GM18508 (cell line): ENCODE measurements at regions not wholly inside any gene's neighbourhood (a gene's known extent, or its start where the extent isn't known, plus 50 kb on each side); places are given as distances from the start of the nearest gene placed in this dataset.

ENCODE experiments used
- ATAC-seq: cut with Tn5 transposase; IDR thresholded peaks from one replicate; pipeline ENCODE4 v1.9.1; 2021; ENCODE audit warnings: moderate number of reproducible peaks; ENCODE audit not compliant: insufficient read depth, unreplicated experiment

DNA sequence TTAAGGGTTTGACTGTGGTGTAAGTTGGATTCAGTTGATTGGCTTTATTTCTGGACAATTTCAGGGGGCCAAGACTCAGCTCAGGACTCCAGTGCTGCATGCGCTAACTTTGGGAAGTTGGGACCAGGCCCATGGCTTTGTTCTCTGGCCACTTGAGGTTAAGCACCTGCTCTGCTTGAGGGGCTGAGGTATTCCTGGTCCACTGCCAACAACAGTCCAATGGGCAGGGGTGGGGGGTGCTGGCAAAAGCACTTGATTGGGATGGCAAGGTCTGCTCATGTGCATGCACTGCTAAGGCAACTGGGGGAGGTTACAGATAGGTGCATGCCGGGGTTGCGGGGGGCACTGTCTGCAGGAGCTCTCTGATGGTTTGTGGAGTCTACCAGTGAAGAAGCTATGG is 52.6 kb upstream of the ASB17 start:
- ATAC-seq: no peak

DNA sequence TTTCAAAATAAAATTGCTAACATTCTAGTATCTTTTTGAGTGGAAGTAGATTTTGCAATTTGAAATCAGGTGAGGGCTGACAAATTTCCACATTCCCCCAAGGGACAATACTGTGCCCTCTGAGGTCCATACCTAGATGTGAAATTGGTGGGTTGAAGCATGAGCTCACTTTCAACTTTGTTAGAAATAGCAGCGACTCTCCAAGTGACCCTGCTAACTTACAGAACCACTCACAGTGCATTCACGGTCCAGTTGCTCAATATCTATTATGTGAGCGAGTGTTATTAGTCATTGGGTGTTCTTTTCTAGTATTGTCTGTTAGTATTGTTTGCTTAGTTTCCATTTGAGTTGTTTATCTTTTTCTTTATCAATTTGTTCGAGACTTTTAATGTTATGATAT is 53.6 kb upstream of the ASB17 start:
- ATAC-seq: peak; percentile 82

GRCh38 chr1:75986478-75986877 is 54.3 kb upstream of the ASB17 start:
- no peak for ATAC-seq

GRCh38 chr1:75989121-75989520 is 56.9 kb upstream of the ASB17 start:
- no peak for ATAC-seq

- ATAC-seq: no peak
These were observed 58.5 kb upstream of the ASB17 start for GRCh38 chr1:75990686-75991085.

DNA sequence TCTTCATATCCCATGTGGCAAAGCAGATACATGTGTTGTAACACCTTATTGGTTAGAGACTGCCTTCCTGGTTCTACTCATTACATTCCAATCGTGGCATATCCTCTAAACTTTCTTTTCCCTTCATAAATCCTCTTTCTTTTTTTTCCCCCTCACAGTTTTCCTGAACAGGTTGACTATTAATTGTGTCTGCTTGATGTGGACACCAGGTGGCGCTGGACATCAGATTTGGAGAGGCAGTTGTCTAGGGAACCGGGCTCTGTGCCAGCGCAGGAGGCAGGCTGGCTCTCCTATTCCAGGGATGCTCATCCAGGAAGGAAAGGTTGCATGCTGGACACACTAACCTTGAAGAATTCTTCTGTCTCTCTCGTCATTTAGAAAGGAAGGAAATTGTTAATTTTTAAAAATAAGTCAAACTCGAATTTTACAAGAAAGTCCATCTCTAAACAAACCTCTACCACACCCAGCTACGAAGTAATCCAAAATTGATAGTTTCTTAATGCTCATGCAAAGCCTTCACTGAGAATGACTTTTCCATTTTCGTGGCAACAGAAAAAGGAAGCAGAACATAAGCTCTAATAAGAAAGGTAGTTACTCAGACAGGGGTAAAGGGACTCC is 59.4 kb upstream of the ASB17 start:
- ATAC-seq: peak; percentile 76

DNA sequence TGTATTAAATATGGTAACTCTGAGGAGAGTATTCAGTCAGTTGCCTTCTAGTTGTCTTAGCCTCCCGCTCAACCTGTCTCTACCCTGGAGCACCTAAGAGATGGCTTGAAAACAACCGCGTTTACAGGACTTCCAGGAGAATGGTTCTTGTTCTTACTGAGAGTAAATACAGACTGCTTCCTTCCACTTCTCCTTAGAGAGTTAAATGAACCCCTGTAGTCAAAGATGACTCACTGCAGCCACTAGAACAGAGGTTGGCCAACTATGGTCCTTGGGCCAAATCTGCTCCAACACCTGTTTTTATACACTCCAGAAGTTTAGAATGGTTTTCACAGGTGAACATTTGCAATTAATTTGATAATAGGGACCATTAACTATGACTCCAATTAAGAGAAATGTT is 60.1 kb upstream of the ASB17 start:
- ATAC-seq: no peak

- ATAC-seq: no peak
These were observed 61.5 kb upstream of the ASB17 start for GRCh38 chr1:75993661-75994060.

DNA sequence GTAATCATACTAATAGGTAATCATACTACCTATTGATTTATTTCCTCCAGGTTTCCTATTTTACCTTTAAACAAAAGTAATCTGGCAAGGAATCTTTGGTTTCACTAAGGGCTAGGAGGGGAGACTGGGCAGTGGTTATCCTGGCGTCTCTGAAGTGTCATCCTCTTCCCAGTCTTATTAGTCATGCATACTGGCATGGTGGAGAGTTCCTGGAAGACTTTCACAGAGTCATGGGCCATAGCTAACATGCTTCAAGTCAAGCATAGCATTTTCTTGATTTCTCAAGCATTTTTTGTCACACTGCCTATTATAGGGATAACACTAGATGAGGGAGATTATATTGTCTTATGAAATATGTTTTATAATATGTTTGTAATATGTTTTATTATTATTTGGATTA is 64.0 kb upstream of the ASB17 start:
- ATAC-seq: no peak

DNA sequence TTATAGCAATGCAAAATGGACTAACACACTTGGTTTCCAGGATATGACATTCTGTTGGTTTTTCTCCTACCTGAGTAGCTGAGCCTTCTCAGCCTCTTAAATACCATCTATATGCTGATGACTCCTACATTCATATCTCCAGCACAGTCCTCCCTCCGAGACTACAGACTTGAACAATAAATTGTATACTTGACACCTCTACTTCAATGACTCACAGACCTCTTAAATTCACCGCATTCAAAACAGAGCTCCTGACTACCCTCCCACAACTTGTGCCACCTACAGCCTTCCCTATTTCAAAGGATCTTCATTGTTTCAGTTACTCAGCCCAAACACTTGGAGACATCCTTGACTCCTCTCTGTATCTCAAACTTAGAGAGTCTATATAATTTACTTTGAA is 66.8 kb upstream of the ASB17 start:
- ATAC-seq: no peak

DNA sequence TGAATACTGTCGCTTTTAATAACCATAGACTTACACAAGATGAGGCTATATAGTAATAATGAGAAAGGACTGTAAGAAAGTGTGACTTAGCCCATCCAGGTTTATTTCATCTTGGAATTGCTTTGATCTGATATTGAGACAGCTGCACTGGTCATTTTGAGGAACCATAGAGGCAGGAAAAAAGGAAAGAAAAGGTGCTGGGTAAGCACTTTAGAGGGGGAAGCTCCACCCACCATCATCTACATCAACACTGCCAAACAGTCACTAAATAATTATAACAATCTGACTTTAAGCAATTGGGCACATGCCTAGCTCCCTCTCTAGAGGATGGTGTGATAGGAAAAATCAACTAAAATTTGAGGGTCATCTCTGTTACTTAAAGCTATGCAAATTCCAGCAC is 70.6 kb upstream of the ST6GALNAC3 start:
- ATAC-seq: no peak

DNA sequence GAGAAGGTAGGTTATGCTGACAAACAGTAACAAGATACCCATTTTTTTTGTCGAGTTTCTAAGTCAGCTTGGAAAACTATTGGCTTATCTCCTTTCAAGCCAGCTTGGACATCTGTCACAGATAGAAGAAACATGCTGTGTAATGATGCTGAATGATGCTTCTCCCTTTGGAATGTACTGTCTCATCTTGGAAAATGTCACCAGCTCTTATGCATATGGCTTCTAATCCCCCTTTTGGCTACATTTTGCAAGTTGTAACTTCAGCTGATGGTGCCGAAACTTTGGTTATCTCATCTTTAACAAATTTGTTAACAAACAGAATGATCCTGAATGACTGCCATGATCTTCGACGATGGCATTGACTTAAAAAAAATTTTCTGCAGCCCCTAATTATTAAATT is 68.8 kb upstream of the ST6GALNAC3 start:
- ATAC-seq: no peak

- ATAC-seq: no peak
These were observed 68.3 kb upstream of the ST6GALNAC3 start for GRCh38 chr1:76006234-76006633.

- ATAC-seq: no peak
These were observed 63.7 kb upstream of the ST6GALNAC3 start for GRCh38 chr1:76010802-76011201.

DNA sequence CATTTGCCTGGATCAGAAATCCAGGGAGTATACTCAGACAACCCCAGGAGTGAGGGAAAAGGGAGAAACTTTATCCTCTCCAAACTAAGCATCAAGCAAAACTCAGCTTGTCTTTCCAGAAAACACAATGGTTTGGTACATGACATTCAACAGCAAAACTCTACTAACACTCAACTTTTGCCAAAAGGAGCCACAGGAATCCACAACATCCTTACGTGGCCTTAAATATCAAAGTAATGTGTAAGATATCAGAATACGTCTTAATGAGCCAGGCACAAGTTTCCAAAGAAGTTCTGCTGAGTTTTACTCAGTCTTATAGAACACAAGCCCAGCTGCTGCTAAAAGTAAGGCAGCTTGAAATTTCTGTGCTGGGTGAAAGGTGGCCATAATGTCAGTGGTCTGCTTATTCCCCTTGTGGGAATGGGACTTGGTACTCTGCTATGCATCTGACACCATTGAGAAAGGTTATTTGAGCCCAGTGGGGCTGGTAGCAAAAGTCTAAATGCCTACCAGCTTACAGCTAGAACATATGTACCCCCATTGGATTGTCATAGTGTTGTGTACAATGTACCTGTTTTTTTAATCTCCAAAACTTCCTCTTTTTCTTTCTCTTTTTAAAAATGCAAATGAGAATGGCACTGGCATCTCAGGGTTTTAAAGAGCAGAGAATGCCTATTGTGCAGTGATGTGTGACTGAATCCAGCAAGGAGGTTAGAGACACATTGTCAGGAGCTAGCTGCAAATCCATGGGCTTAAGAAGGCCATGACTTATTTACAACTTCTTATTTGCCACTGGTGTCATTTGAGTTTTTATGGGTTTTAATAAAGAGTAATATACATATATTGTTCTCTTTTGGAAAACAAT is 62.0 kb upstream of the ST6GALNAC3 start:
- ATAC-seq: no peak

DNA sequence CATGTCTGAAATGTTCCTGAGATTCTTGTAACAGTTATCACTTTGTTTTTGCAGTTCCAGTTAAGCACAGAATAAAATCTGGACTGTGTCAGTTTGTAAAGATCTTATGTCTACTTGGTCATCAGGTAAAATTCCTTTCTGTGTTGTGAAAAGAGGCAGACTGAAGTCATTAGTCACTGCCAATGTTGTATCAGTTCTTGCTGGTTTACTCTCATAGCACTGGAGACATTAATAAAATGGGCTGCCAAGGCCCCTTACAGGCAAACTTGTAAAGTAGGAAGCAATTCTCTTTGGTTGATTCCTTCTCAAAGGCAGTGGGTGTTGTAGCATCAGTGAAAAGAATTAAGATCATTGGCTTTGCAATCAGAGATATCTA is 61.4 kb upstream of the ST6GALNAC3 start:
- ATAC-seq: no peak

DNA sequence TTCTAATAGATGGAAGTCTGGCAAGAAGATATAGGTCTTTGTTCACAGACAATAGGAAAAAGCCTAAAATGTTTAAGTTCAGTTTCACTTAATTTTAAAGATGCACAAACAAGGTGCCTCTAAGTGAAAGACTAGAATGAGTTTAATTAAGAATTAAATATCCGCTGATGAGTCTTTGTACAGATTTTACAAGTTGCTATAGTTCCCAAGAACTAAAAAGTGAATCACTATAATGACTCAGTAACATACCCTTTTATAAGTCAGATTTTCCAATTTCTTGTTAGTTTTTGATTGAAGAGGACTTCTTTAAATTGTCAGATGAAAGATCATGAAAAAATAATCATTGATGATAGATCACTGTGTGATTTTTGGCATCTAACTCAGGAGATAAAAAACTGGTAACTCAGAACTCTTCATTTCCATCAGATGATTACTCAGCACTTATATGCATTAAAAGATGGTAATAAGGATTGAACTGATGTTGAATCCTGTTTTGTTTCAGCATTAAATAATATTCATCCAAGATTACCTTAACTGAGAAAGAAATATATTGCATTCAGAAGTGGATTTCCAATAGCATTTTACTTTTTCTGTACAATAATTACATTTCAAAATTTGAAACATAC is 59.0 kb upstream of the ST6GALNAC3 start:
- ATAC-seq: no peak

GRCh38 chr1:76018045-76018444 is 56.5 kb upstream of the ST6GALNAC3 start:
- no peak for ATAC-seq

GRCh38 chr1:76021846-76022245 is 52.7 kb upstream of the ST6GALNAC3 start:
- ATAC-seq: no peak

GRCh38 chr1:76023669-76024435 is 50.7 kb upstream of the ST6GALNAC3 start:
- ATAC-seq: no peak
